ENCODE measurements at regions not wholly inside any gene's neighbourhood (a gene's known extent, or its start where the extent isn't known, plus 50 kb on each side); places are given as distances from the start of the nearest gene placed in this dataset.

DNA sequence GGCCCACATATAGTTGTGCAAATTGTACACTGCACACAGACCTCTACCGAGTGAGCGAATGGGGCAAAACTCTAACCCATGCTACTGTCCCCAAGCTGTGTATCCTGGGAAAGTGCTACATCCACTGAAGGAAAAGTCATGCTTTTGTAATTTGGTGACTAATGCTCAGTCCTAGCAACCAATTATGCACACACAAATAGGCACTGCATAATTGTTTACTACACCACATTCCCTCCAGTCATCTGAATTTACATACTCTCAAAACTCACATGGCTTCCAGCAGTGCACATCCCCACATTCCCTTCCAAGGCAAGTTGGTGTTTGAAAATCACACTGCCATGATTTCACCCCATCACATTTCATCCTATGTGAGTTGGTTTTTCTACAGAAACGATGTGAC, 125.9 kb upstream of the OSMR start:
- H4K8ac ChIP-seq (ENCODE audit: low read depth, low read length), result no peak overlapping the region
- no peak overlapping the region for H3K27ac ChIP-seq (replicated peaks; ENCODE audit: low read length)
- H2AK5ac ChIP-seq (ENCODE audit: low read depth, low read length), result no peak overlapping the region
- H3K36me3 ChIP-seq (replicated peaks in 1 of 2; ENCODE audit: control insufficient read depth in 2 of 2, insufficient read depth in 2 of 2, low read length in 2 of 2), result no peaks in the 10 kb centered on the region
- no peak for DNase-seq (ENCODE audit: low spot score)
- no peak overlapping the region for H3K4ac ChIP-seq (ENCODE audit: low read length)
- no peak overlapping the region for H2AFZ ChIP-seq (ENCODE audit: low read length)
- H3K14ac ChIP-seq (ENCODE audit: low read length), result no peak overlapping the region
- H2BK12ac ChIP-seq (ENCODE audit: low read length), result no peak overlapping the region
- no peak overlapping the region for H2BK5ac ChIP-seq (ENCODE audit: low read length)
- H3K18ac ChIP-seq (ENCODE audit: low read length), result no peak overlapping the region
- H3K4me1 ChIP-seq (ENCODE audit: control insufficient read depth in 2 of 2, insufficient read depth in 1 of 2, low read depth in 1 of 2, low read length in 2 of 2), result peaks cover 24 to 25% of the 10 kb centered on the region in 2 donors
- WGBS, 2 donors (ENCODE audit: extremely low coverage in 2 of 2, insufficient read length in 2 of 2, insufficient replicate concordance in 1 of 2), result no CpG with 5 or more reads among the region's 3 CpGs
- no peak overlapping the region for H3K23ac ChIP-seq (ENCODE audit: low read depth, low read length, poor library complexity)
- no peak overlapping the region for H2BK120ac ChIP-seq (ENCODE audit: low read depth, low read length)
- H3K79me1 ChIP-seq (ENCODE audit: low read depth, low read length), result no peaks in the 10 kb centered on the region
- H2BK15ac ChIP-seq (ENCODE audit: low read length), result no peak overlapping the region
- H3K4me3 ChIP-seq (ENCODE audit: low read length in 2 of 2), result no peak overlapping the region
- H3K9ac ChIP-seq (ENCODE audit: low read depth, low read length, poor library complexity), result no peak overlapping the region
- no peaks in the 10 kb centered on the region for H3K27me3 ChIP-seq (ENCODE audit: control insufficient read depth in 3 of 3, insufficient read depth in 3 of 3, low read depth in 1 of 3, low read length in 3 of 3)
- no peaks in the 10 kb centered on the region for H3K9me3 ChIP-seq (replicated peaks in 1 of 2; ENCODE audit: control insufficient read depth in 2 of 2, insufficient read depth in 1 of 2, low read depth in 1 of 2, low read length in 2 of 2)
- H4K91ac ChIP-seq (ENCODE audit: low read depth, low read length, poor library complexity), result no peak overlapping the region
- H3K4me2 ChIP-seq (ENCODE audit: insufficient read depth, low read length, poor library complexity, severe bottlenecking), result no peak overlapping the region

DNA sequence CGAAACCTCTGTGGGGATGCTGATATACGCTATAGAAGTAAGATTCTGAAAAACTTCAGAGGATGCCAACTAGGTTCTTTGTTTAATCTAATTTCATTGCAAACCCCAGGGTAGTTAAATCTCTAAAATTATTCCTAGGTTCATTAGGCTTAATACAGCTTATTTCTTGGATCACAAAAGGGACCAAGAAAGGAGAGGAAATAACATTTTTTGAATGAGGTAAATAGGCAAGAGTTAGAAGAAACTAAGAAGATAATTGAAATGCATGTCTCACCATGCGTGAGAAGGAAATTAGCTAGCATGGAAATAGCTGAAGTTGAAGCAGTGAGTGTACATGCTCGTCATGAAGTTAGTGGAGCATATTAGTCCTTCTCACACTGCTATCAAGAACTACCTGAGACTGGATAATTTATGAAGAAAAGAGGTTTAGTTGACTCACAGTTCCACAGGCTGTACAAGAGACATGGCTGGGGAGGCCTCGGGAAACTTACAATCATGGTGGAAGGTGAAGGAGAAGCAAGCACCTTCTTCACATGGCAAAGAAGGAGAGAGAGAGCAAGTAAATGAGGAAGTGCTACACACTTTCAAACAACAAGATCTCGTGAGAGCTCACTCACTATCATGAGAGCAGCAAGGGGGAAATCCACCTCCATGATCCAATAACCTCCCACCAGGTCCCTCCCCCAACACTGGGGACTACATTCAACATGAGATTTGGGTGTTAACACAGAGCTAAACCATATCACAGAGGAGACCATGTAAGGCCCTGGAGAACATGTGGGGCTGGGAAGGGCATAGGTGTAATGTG, 125.1 kb upstream of the OSMR start:
- H3K4ac ChIP-seq (ENCODE audit: low read length), result no peak overlapping the region
- no peak overlapping the region for H2BK120ac ChIP-seq (ENCODE audit: low read depth, low read length)
- no peak overlapping the region for H3K23ac ChIP-seq (ENCODE audit: low read depth, low read length, poor library complexity)
- no peaks in the 10 kb centered on the region for H3K27me3 ChIP-seq (ENCODE audit: control insufficient read depth in 3 of 3, insufficient read depth in 3 of 3, low read depth in 1 of 3, low read length in 3 of 3)
- H3K27ac ChIP-seq (replicated peaks; ENCODE audit: low read length), result no peak overlapping the region
- H4K8ac ChIP-seq (ENCODE audit: low read depth, low read length), result no peak overlapping the region
- H3K79me1 ChIP-seq (ENCODE audit: low read depth, low read length), result no peaks in the 10 kb centered on the region
- no peaks in the 10 kb centered on the region for H3K9me3 ChIP-seq (replicated peaks in 1 of 2; ENCODE audit: control insufficient read depth in 2 of 2, insufficient read depth in 1 of 2, low read depth in 1 of 2, low read length in 2 of 2)
- DNase-seq (ENCODE audit: low spot score), result no peak
- H3K36me3 ChIP-seq (replicated peaks in 1 of 2; ENCODE audit: control insufficient read depth in 2 of 2, insufficient read depth in 2 of 2, low read length in 2 of 2), result no peaks in the 10 kb centered on the region
- no peak overlapping the region for H2AK5ac ChIP-seq (ENCODE audit: low read depth, low read length)
- no peak overlapping the region for H2BK15ac ChIP-seq (ENCODE audit: low read length)
- no peak overlapping the region for H2AFZ ChIP-seq (ENCODE audit: low read length)
- no peak overlapping the region for H3K9ac ChIP-seq (ENCODE audit: low read depth, low read length, poor library complexity)
- no peak overlapping the region for H2BK5ac ChIP-seq (ENCODE audit: low read length)
- peaks cover 23 to 26% of the 10 kb centered on the region in 2 donors for H3K4me1 ChIP-seq (ENCODE audit: control insufficient read depth in 2 of 2, insufficient read depth in 1 of 2, low read depth in 1 of 2, low read length in 2 of 2)
- no peak overlapping the region for H3K4me3 ChIP-seq (ENCODE audit: low read length in 2 of 2)
- H3K4me2 ChIP-seq (ENCODE audit: insufficient read depth, low read length, poor library complexity, severe bottlenecking), result no peak overlapping the region
- no peak overlapping the region for H3K18ac ChIP-seq (ENCODE audit: low read length)
- no peak overlapping the region for H3K14ac ChIP-seq (ENCODE audit: low read length)
- whole genome bisulfite sequencing, 2 donors (ENCODE audit: extremely low coverage in 2 of 2, insufficient read length in 2 of 2, insufficient replicate concordance in 1 of 2), result no CpG with 5 or more reads among the region's 6 CpGs
- H4K91ac ChIP-seq (ENCODE audit: low read depth, low read length, poor library complexity), result no peak overlapping the region
- H2BK12ac ChIP-seq (ENCODE audit: low read length), result no peak overlapping the region

DNA sequence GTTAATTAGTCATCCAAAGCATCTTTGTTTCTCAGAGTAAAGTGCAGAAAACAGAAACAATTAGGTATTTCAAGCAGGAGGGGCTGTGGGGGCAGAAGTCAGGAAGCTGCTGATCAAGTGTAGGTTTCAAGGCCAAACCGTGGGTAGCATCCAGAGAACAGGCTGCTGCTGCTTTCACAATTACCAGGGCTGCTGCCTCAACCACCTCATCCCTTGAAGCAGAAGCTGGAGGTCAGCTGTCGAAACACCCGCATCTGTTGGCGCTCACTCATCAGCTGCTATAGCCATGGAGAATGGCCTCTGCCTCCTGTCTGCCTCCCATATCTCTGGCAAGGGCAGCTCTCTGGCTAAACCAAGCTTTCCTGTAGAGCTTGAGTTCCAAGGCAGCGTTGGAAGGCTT, 122.9 kb upstream of the OSMR start:
- H2BK5ac ChIP-seq (ENCODE audit: low read length), result no peak overlapping the region
- H4K8ac ChIP-seq (ENCODE audit: low read depth, low read length), result no peak overlapping the region
- no peak overlapping the region for H2BK12ac ChIP-seq (ENCODE audit: low read length)
- H3K79me1 ChIP-seq (ENCODE audit: low read depth, low read length), result no peaks in the 10 kb centered on the region
- peak overlapping the region; percentile 12 for H3K23ac ChIP-seq (ENCODE audit: low read depth, low read length, poor library complexity)
- H3K9ac ChIP-seq (ENCODE audit: low read depth, low read length, poor library complexity), result no peak overlapping the region
- H3K27me3 ChIP-seq (ENCODE audit: control insufficient read depth in 3 of 3, insufficient read depth in 3 of 3, low read depth in 1 of 3, low read length in 3 of 3), result no peaks in the 10 kb centered on the region
- no peak for DNase-seq (ENCODE audit: low spot score)
- peak overlapping the region; percentile 93 for H2AK5ac ChIP-seq (ENCODE audit: low read depth, low read length)
- no peaks in the 10 kb centered on the region for H3K36me3 ChIP-seq (replicated peaks in 1 of 2; ENCODE audit: control insufficient read depth in 2 of 2, insufficient read depth in 2 of 2, low read length in 2 of 2)
- H2BK15ac ChIP-seq (ENCODE audit: low read length), result peak overlapping the region; percentile 55
- H3K4ac ChIP-seq (ENCODE audit: low read length), result no peak overlapping the region
- H3K4me2 ChIP-seq (ENCODE audit: insufficient read depth, low read length, poor library complexity, severe bottlenecking), result no peak overlapping the region
- H3K9me3 ChIP-seq (replicated peaks in 1 of 2; ENCODE audit: control insufficient read depth in 2 of 2, insufficient read depth in 1 of 2, low read depth in 1 of 2, low read length in 2 of 2), result no peaks in the 10 kb centered on the region
- H2BK120ac ChIP-seq (ENCODE audit: low read depth, low read length), result peak overlapping the region; percentile 47
- no peak overlapping the region for H2AFZ ChIP-seq (ENCODE audit: low read length)
- no peak overlapping the region for H3K14ac ChIP-seq (ENCODE audit: low read length)
- peaks cover 27 to 38% of the 10 kb centered on the region in 2 donors for H3K4me1 ChIP-seq (ENCODE audit: control insufficient read depth in 2 of 2, insufficient read depth in 1 of 2, low read depth in 1 of 2, low read length in 2 of 2)
- no peak overlapping the region for H3K4me3 ChIP-seq (ENCODE audit: low read length in 2 of 2)
- no CpG with 5 or more reads among the region's 5 CpGs for WGBS, 2 donors (ENCODE audit: extremely low coverage in 2 of 2, insufficient read length in 2 of 2, insufficient replicate concordance in 1 of 2)
- H3K27ac ChIP-seq (replicated peaks; ENCODE audit: low read length), result no peak overlapping the region
- H3K18ac ChIP-seq (ENCODE audit: low read length), result peak overlapping the region; percentile 78
- H4K91ac ChIP-seq (ENCODE audit: low read depth, low read length, poor library complexity), result no peak overlapping the region

DNA sequence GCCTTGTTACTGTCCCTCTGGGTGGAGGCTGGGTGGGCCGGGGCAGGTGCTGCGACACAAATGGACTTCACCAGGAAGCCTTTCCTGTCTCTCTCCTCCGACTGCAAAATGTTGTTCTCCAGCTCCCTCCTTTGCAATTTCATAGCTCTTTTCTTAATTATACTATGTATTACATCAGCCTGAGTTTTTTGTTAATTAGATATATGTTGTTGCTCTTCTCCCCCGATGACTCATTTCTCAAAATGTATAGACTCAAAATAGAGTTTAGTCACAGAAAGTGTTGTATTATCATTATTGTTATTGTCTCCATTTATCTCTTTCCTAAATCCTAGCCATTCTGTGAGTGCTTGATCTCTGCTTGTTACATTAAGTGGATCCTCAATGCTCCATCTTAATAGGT, 122.4 kb upstream of the OSMR start:
- H3K27ac ChIP-seq (replicated peaks; ENCODE audit: low read length), result no peak overlapping the region
- no CpG with 5 or more reads among the region's 4 CpGs for WGBS, 2 donors (ENCODE audit: extremely low coverage in 2 of 2, insufficient read length in 2 of 2, insufficient replicate concordance in 1 of 2)

More for the DNA sequence above, 122.4 kb upstream of the OSMR start:
- H3K79me1 ChIP-seq (ENCODE audit: low read depth, low read length), result no peaks in the 10 kb centered on the region
- peak overlapping the region; percentile 78 for H3K18ac ChIP-seq (ENCODE audit: low read length)
- peak overlapping the region; percentile 47 for H2BK120ac ChIP-seq (ENCODE audit: low read depth, low read length)
- peak overlapping the region; percentile 55 for H2BK15ac ChIP-seq (ENCODE audit: low read length)
- H2BK12ac ChIP-seq (ENCODE audit: low read length), result no peak overlapping the region
- no peak overlapping the region for H3K14ac ChIP-seq (ENCODE audit: low read length)
- H3K4me2 ChIP-seq (ENCODE audit: insufficient read depth, low read length, poor library complexity, severe bottlenecking), result no peak overlapping the region
- H3K23ac ChIP-seq (ENCODE audit: low read depth, low read length, poor library complexity), result no peak overlapping the region
- no peak overlapping the region for H3K4ac ChIP-seq (ENCODE audit: low read length)
- H3K36me3 ChIP-seq (replicated peaks in 1 of 2; ENCODE audit: control insufficient read depth in 2 of 2, insufficient read depth in 2 of 2, low read length in 2 of 2), result no peaks in the 10 kb centered on the region
- H4K8ac ChIP-seq (ENCODE audit: low read depth, low read length), result no peak overlapping the region
- H2BK5ac ChIP-seq (ENCODE audit: low read length), result no peak overlapping the region
- H2AK5ac ChIP-seq (ENCODE audit: low read depth, low read length), result peak overlapping the region; percentile 93
- H4K91ac ChIP-seq (ENCODE audit: low read depth, low read length, poor library complexity), result no peak overlapping the region
- no peak for DNase-seq (ENCODE audit: low spot score)
- H3K4me1 ChIP-seq (ENCODE audit: control insufficient read depth in 2 of 2, insufficient read depth in 1 of 2, low read depth in 1 of 2, low read length in 2 of 2), result peaks cover 27 to 36% of the 10 kb centered on the region in 2 donors
- no peaks in the 10 kb centered on the region for H3K27me3 ChIP-seq (ENCODE audit: control insufficient read depth in 3 of 3, insufficient read depth in 3 of 3, low read depth in 1 of 3, low read length in 3 of 3)
- no peaks in the 10 kb centered on the region for H3K9me3 ChIP-seq (replicated peaks in 1 of 2; ENCODE audit: control insufficient read depth in 2 of 2, insufficient read depth in 1 of 2, low read depth in 1 of 2, low read length in 2 of 2)
- no peak overlapping the region for H3K4me3 ChIP-seq (ENCODE audit: low read length in 2 of 2)
- no peak overlapping the region for H2AFZ ChIP-seq (ENCODE audit: low read length)
- no peak overlapping the region for H3K9ac ChIP-seq (ENCODE audit: low read depth, low read length, poor library complexity)

Data from neuronal stem cell (in vitro differentiated cells).